ENCODE measurements at regions not wholly inside any gene's neighbourhood (a gene's known extent, or its start where the extent isn't known, plus 50 kb on each side); places are given as distances from the start of the nearest gene placed in this dataset.

DNA sequence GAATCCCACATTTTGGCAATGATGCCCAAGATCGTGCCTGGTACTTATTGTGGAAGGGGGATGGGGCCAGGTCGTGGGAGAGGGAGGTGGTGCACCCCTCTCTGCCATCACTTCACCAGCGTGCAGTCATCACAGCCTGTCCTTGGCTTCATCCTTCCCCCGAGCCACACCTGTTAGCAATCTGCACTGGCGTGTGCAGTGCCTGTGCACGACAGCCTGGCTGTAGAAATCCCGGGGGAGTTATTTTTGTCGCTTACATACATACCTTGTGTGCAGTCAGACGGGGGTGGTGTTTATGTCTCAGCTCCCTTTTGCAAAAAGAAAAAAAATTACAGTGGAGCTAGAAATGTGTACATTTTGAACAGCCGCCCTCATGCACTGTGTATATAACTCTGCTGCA lies 216.0 kb downstream of the TLE3 start:
- Histone ChIP-seq H3K27me3 (ENCODE audit: control insufficient read depth in 5 of 5, insufficient read depth in 4 of 5, low read length in 5 of 5) (peaks cover 0 to 12% (median 10%) of the 10 kb centered on the region in 5 donors), H3K36me3 (ENCODE audit: control insufficient read depth in 5 of 5, insufficient read depth in 5 of 5, low read length in 5 of 5) (no peaks in the 10 kb centered on the region), H3K27ac (ENCODE audit: low read depth, low read length) (no peak overlapping the region), H3K9ac (ENCODE audit: low read length in 5 of 5) (no peak overlapping the region), H3K4me3 (ENCODE audit: low read depth in 1 of 5, low read length in 5 of 5) (no peak overlapping the region), H3K4me1 (ENCODE audit: control insufficient read depth in 5 of 5, insufficient read depth in 5 of 5, low read length in 5 of 5) (no peaks in the 10 kb centered on the region), H3K9me3 (ENCODE audit: control insufficient read depth in 5 of 5, low read length in 5 of 5) (peaks cover 0 to 4% (median 0%) of the 10 kb centered on the region in 5 donors)

- Histone ChIP-seq H3K4me1 (ENCODE audit: control insufficient read depth in 5 of 5, insufficient read depth in 5 of 5, low read length in 5 of 5) (no peaks in the 10 kb centered on the region), H3K27ac (ENCODE audit: low read depth, low read length) (no peak overlapping the region), H3K9me3 (ENCODE audit: control insufficient read depth in 5 of 5, low read length in 5 of 5) (peaks cover 0 to 4% (median 0%) of the 10 kb centered on the region in 5 donors), H3K27me3 (ENCODE audit: control insufficient read depth in 5 of 5, insufficient read depth in 4 of 5, low read length in 5 of 5) (peaks cover 0 to 12% (median 12%) of the 10 kb centered on the region in 5 donors), H3K4me3 (ENCODE audit: low read depth in 1 of 5, low read length in 5 of 5) (no peak overlapping the region), H3K9ac (ENCODE audit: low read length in 5 of 5) (no peak overlapping the region), H3K36me3 (ENCODE audit: control insufficient read depth in 5 of 5, insufficient read depth in 5 of 5, low read length in 5 of 5) (no peaks in the 10 kb centered on the region)
Observed at GRCh38 chr15:69883306-69883705, 214.4 kb downstream of the TLE3 start.

GRCh38 chr15:69885173-69885955 lies 212.4 kb downstream of the TLE3 start:
- H3K4me3 ChIP-seq (ENCODE audit: low read depth in 1 of 5, low read length in 5 of 5), result no peak overlapping the region
- H3K9ac ChIP-seq (ENCODE audit: low read length in 5 of 5), result no peak overlapping the region
- H3K4me1 ChIP-seq (ENCODE audit: control insufficient read depth in 5 of 5, insufficient read depth in 5 of 5, low read length in 5 of 5), result no peaks in the 10 kb centered on the region
- H3K36me3 ChIP-seq (ENCODE audit: control insufficient read depth in 5 of 5, insufficient read depth in 5 of 5, low read length in 5 of 5), result no peaks in the 10 kb centered on the region
- H3K27me3 ChIP-seq (ENCODE audit: control insufficient read depth in 5 of 5, insufficient read depth in 4 of 5, low read length in 5 of 5), result peaks cover 0 to 12% (median 12%) of the 10 kb centered on the region in 5 donors
- H3K9me3 ChIP-seq (ENCODE audit: control insufficient read depth in 5 of 5, low read length in 5 of 5), result peaks cover 0 to 4% (median 0%) of the 10 kb centered on the region in 5 donors
- no peak overlapping the region for H3K27ac ChIP-seq (ENCODE audit: low read depth, low read length)

DNA sequence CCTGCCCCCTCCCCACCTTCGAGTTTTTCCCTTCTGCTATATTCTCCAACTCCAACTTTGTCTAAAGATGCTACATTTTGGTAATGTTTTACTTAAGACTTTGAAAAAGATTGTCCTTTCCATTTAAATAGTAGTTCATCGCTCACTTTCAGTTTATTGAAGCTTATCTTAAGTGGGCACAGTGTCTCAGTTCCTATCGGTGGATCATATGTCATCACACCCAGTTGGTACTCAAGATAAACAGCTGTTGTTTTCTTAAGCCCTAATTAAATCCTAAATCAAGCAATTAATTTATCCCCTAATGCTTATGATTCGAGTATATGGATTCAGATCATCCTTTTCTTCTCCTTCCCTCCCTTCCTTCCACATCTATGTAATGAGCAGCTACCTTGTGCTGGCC lies 210.7 kb downstream of the TLE3 start:
- Histone ChIP-seq H3K4me3 (ENCODE audit: low read depth in 1 of 5, low read length in 5 of 5) (no peak overlapping the region), H3K27ac (ENCODE audit: low read depth, low read length) (no peak overlapping the region), H3K9me3 (ENCODE audit: control insufficient read depth in 5 of 5, low read length in 5 of 5) (peaks cover 0 to 8% (median 0%) of the 10 kb centered on the region in 5 donors)

GRCh38 chr15:69887553-69887952 lies 210.2 kb downstream of the TLE3 start:
- H3K4me3 ChIP-seq (ENCODE audit: low read depth in 1 of 5, low read length in 5 of 5), result no peak overlapping the region
- no peaks in the 10 kb centered on the region for H3K36me3 ChIP-seq (ENCODE audit: control insufficient read depth in 5 of 5, insufficient read depth in 5 of 5, low read length in 5 of 5)
- peaks cover 0 to 8% (median 0%) of the 10 kb centered on the region in 5 donors for H3K9me3 ChIP-seq (ENCODE audit: control insufficient read depth in 5 of 5, low read length in 5 of 5)
- H3K9ac ChIP-seq (ENCODE audit: low read length in 5 of 5), result no peak overlapping the region
- H3K27me3 ChIP-seq (ENCODE audit: control insufficient read depth in 5 of 5, insufficient read depth in 4 of 5, low read length in 5 of 5), result peaks cover 0 to 12% (median 9%) of the 10 kb centered on the region in 5 donors
- H3K4me1 ChIP-seq (ENCODE audit: control insufficient read depth in 5 of 5, insufficient read depth in 5 of 5, low read length in 5 of 5), result no peaks in the 10 kb centered on the region
- H3K27ac ChIP-seq (ENCODE audit: low read depth, low read length), result no peak overlapping the region

More for the DNA sequence above, 210.7 kb downstream of the TLE3 start:
- Histone ChIP-seq H3K36me3 (ENCODE audit: control insufficient read depth in 5 of 5, insufficient read depth in 5 of 5, low read length in 5 of 5) (no peaks in the 10 kb centered on the region), H3K27me3 (ENCODE audit: control insufficient read depth in 5 of 5, insufficient read depth in 4 of 5, low read length in 5 of 5) (peaks cover 0 to 12% (median 9%) of the 10 kb centered on the region in 5 donors), H3K4me1 (ENCODE audit: control insufficient read depth in 5 of 5, insufficient read depth in 5 of 5, low read length in 5 of 5) (no peaks in the 10 kb centered on the region), H3K9ac (ENCODE audit: low read length in 5 of 5) (no peak overlapping the region)

DNA sequence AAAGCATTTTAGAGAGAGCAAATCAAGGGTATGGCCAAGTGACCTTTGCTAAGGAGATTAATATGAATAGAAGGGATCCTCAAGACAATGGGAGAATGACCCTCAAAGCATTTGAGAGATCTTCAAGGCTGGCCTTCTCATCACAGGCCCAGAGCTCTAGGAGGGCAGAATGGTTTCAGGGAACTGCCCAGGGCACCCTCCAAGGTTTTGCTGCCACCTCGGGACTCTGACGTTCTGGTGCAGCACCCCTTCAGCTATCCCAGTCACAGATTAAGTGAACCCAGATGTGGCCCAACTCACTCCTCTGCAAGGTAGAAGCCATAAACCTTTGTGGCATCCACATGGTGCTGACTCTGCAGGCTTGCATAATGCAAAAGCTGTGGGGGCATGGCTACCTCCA lies 209.3 kb downstream of the TLE3 start:
- H3K27me3 ChIP-seq (ENCODE audit: control insufficient read depth in 5 of 5, insufficient read depth in 4 of 5, low read length in 5 of 5), result peaks cover 0 to 12% (median 6%) of the 10 kb centered on the region in 5 donors
- H3K4me1 ChIP-seq (ENCODE audit: control insufficient read depth in 5 of 5, insufficient read depth in 5 of 5, low read length in 5 of 5), result peaks cover 0 to under 1% (median 0%) of the 10 kb centered on the region in 5 donors
- H3K4me3 ChIP-seq (ENCODE audit: low read depth in 1 of 5, low read length in 5 of 5), result no peak overlapping the region
- no peak overlapping the region for H3K9ac ChIP-seq (ENCODE audit: low read length in 5 of 5)
- no peaks in the 10 kb centered on the region for H3K36me3 ChIP-seq (ENCODE audit: control insufficient read depth in 5 of 5, insufficient read depth in 5 of 5, low read length in 5 of 5)
- H3K9me3 ChIP-seq (ENCODE audit: control insufficient read depth in 5 of 5, low read length in 5 of 5), result peaks cover 0 to 8% (median 0%) of the 10 kb centered on the region in 5 donors
- H3K27ac ChIP-seq (ENCODE audit: low read depth, low read length), result no peak overlapping the region

- H3K9me3 ChIP-seq (ENCODE audit: control insufficient read depth in 5 of 5, low read length in 5 of 5), result peaks cover 0 to 8% (median 0%) of the 10 kb centered on the region in 5 donors
- H3K9ac ChIP-seq (ENCODE audit: low read length in 5 of 5), result no peak overlapping the region
- H3K4me3 ChIP-seq (ENCODE audit: low read depth in 1 of 5, low read length in 5 of 5), result no peak overlapping the region
- H3K36me3 ChIP-seq (ENCODE audit: control insufficient read depth in 5 of 5, insufficient read depth in 5 of 5, low read length in 5 of 5), result no peaks in the 10 kb centered on the region
- H3K27ac ChIP-seq (ENCODE audit: low read depth, low read length), result no peak overlapping the region
- peaks cover 0 to 6% (median 2%) of the 10 kb centered on the region in 5 donors for H3K27me3 ChIP-seq (ENCODE audit: control insufficient read depth in 5 of 5, insufficient read depth in 4 of 5, low read length in 5 of 5)
- H3K4me1 ChIP-seq (ENCODE audit: control insufficient read depth in 5 of 5, insufficient read depth in 5 of 5, low read length in 5 of 5), result peaks cover 0 to 13% (median 12%) of the 10 kb centered on the region in 5 donors
Observed at GRCh38 chr15:69891070-69891536, 206.6 kb downstream of the TLE3 start.

DNA sequence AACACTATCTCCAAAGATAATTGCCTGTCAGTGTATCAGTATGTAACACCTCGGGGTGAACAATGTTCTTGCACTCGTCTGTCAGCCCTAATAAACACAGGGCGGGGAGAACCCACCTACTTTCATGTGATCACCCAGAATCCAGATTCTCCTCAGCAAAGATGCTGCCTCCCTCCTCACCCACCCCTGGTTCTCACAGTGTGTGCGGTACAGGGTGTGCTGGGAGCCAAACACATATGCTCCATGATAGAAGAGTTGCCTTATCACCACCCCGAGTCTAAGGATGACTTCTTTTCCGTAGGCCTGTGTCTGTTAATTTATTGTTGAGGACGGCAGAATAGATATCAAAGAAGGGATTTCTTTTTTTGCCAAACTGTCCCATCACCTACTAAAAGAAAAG lies 206.1 kb downstream of the TLE3 start:
- H3K27me3 ChIP-seq (ENCODE audit: control insufficient read depth in 5 of 5, insufficient read depth in 4 of 5, low read length in 5 of 5), result peaks cover 0 to 3% (median 1%) of the 10 kb centered on the region in 5 donors
- H3K4me1 ChIP-seq (ENCODE audit: control insufficient read depth in 5 of 5, insufficient read depth in 5 of 5, low read length in 5 of 5), result peaks cover 0 to 15% (median 13%) of the 10 kb centered on the region in 5 donors
- no peak overlapping the region for H3K9ac ChIP-seq (ENCODE audit: low read length in 5 of 5)
- H3K27ac ChIP-seq (ENCODE audit: low read depth, low read length), result no peak overlapping the region
- no peak overlapping the region for H3K4me3 ChIP-seq (ENCODE audit: low read depth in 1 of 5, low read length in 5 of 5)
- H3K9me3 ChIP-seq (ENCODE audit: control insufficient read depth in 5 of 5, low read length in 5 of 5), result peaks cover 0 to 8% (median 0%) of the 10 kb centered on the region in 5 donors
- H3K36me3 ChIP-seq (ENCODE audit: control insufficient read depth in 5 of 5, insufficient read depth in 5 of 5, low read length in 5 of 5), result no peaks in the 10 kb centered on the region

- no peak overlapping the region for H3K9ac ChIP-seq (ENCODE audit: low read length in 5 of 5)
Observed at GRCh38 chr15:69892351-69892750, 205.4 kb downstream of the TLE3 start.

DNA sequence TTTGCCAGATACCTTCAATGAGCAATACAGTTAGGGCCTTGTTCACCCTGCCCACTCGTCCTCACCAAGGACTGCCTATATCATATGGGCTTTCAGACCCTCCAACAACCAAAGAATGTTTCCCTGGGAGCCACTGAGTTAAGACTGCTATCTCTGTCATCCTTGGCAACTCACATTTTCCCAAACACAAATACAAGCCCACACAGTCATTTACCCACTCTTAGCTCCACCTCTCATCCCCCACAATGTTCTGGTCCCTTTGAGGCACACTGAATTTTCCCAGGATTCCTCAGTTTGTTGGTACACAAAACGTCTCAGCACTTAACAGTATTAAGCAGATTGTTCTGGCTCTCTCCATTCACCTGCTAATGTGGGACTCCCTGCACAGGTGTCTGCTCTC lies 204.6 kb downstream of the TLE3 start:
- H3K9ac ChIP-seq (ENCODE audit: low read length in 5 of 5), result no peak overlapping the region
- H3K27me3 ChIP-seq (ENCODE audit: control insufficient read depth in 5 of 5, insufficient read depth in 4 of 5, low read length in 5 of 5), result peaks cover 0 to 5% (median 0%) of the 10 kb centered on the region in 5 donors
- H3K27ac ChIP-seq (ENCODE audit: low read depth, low read length), result no peak overlapping the region
- no peaks in the 10 kb centered on the region for H3K36me3 ChIP-seq (ENCODE audit: control insufficient read depth in 5 of 5, insufficient read depth in 5 of 5, low read length in 5 of 5)
- peaks cover 0 to 8% (median 0%) of the 10 kb centered on the region in 5 donors for H3K9me3 ChIP-seq (ENCODE audit: control insufficient read depth in 5 of 5, low read length in 5 of 5)
- peaks cover 0 to 21% (median 13%) of the 10 kb centered on the region in 5 donors for H3K4me1 ChIP-seq (ENCODE audit: control insufficient read depth in 5 of 5, insufficient read depth in 5 of 5, low read length in 5 of 5)
- H3K4me3 ChIP-seq (ENCODE audit: low read depth in 1 of 5, low read length in 5 of 5), result no peak overlapping the region

More at GRCh38 chr15:69892351-69892750, 205.4 kb downstream of the TLE3 start:
- Histone ChIP-seq H3K4me1 (ENCODE audit: control insufficient read depth in 5 of 5, insufficient read depth in 5 of 5, low read length in 5 of 5) (peaks cover 0 to 21% (median 13%) of the 10 kb centered on the region in 5 donors), H3K27ac (ENCODE audit: low read depth, low read length) (no peak overlapping the region), H3K4me3 (ENCODE audit: low read depth in 1 of 5, low read length in 5 of 5) (no peak overlapping the region), H3K27me3 (ENCODE audit: control insufficient read depth in 5 of 5, insufficient read depth in 4 of 5, low read length in 5 of 5) (peaks cover 0 to 5% (median 0%) of the 10 kb centered on the region in 5 donors), H3K36me3 (ENCODE audit: control insufficient read depth in 5 of 5, insufficient read depth in 5 of 5, low read length in 5 of 5) (no peaks in the 10 kb centered on the region), H3K9me3 (ENCODE audit: control insufficient read depth in 5 of 5, low read length in 5 of 5) (peaks cover 0 to 8% (median 0%) of the 10 kb centered on the region in 5 donors)
